HG02970 (cell line): ENCODE measurements at regions not wholly inside any gene's neighbourhood (a gene's known extent, or its start where the extent isn't known, plus 50 kb on each side); places are given as distances from the start of the nearest gene placed in this dataset.
"Not testable (repeated sequence)": the region's sequence is repeated elsewhere in the genome, so short reads cannot be mapped to it uniquely, and the experiment has no call there.

Experiments
- ATAC-seq: cut with Tn5 transposase; IDR thresholded peaks from one replicate; pipeline ENCODE4 v1.9.1; 2021; ENCODE audit warnings: mild to moderate bottlenecking, moderate library complexity, moderate number of reproducible peaks; ENCODE audit not compliant: unreplicated experiment, low FRiP score

GRCh38 chr4:57945298-57945697 lies 835.1 kb upstream of the IGFBP7 start:
- no peak for ATAC-seq

DNA sequence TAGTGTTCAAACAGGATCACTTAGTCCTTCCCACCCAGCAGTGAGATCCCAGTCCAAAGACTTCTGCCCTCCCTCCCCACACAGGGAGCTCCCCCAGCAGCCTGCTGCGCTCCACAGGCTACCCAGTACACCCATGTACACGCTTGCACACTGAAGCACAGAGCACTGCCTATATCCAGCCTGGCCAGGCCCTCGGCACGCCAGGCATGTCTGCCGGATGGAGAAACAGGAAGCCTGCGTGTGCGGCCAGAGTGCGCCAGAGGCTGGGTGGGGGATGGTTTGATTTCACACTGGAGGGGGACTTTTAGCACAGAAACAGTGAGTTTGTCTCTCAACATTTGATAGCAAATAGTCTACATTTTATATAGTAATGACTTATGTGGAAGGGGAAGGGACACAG lies 833.5 kb upstream of the IGFBP7 start:
- no peak for ATAC-seq

DNA sequence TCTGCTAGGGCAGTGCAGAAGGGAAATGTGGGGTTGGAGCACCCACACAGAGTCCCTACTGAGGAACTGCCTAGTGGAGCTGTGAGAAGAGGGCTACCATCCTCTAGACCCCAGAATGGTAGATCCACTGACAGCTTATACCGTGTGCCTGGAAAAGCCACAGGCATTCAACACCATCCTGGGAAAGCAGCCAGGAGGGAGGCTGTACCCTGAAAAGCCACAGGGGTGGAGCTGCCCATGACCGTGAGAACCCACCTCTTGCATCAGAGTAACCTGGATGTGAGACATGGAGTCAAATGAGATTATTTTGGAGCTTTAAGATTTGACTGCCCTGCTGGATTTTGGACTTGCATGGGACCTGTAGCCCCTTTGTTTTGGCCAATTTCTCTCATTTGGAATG lies 827.1 kb upstream of the IGFBP7 start:
- not testable (repeated sequence) for ATAC-seq

DNA sequence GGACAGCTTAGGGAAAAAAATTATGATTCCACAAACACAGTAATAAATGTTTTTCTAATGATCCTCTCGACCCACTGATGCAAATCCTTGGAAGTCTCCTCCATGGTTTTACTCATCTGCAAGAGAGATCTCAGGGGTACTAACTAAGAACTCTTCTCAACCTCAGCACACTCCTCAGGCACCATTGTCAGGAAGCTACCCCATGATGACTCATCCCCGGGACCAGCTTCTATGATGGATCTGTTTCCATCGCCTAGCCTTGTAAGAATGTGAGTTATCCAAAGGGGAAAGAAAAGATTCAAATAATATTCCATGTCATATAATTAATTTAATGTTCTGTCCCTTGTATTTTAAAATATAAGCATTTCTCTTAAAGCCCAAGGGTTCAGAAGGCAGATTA lies 816.1 kb upstream of the IGFBP7 start:
- ATAC-seq = no peak

DNA sequence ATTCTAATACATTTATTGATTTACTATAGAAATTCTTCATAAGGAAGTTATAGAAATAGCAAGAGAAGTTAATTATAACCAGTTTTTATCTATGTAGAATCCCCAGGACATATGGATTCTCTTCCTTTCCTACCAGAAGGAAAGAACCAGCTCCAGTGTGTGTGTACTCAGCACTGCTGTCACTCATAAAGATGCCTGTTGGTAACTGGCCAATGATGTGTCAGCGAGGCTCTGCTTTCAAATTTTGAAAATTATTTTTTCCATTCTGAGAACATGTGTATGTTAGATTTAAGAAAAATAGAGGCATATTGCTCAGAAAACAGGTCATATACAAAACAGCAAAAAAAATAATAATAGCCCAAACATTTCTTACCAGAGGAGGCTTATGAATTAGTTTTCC lies 814.8 kb upstream of the IGFBP7 start:
- ATAC-seq = no peak

DNA sequence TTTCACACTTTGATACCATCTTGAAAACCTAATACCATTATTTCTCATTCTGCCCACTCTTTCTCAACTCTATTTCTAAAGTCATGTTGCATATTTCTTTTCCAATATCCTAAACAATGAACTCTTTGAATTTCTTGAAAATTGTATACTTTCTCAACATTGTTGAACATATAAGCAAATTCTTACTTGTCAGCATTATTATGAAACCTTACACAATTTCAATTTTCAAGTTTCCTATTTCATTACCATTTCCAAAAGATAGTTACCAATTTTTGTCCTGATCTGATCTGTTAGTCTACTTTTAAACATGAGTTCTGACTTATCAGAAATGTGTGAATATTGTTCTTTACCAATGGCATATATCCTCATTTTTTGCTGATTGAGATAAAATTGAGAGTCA lies 806.3 kb upstream of the IGFBP7 start:
- ATAC-seq = no peak

DNA sequence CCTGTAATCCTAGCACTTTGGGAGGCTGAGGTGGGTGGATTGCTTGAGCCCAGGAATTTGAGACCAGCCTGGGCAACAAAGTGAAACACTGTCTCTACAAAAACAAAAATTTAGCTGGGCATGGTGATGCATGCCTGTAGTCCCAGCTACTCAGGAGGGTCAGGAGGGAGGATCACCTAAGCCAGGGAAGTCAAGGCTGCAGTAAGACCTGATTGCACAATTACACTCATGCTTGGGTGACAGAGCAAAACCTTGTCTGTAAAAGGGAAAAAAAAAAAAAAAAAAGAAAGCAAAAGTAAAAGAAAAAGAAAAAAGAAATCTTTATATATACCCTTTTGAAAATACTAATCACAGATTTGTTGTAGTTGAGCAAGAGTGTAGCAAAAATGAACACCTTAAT lies 801.0 kb upstream of the IGFBP7 start:
- no peak for ATAC-seq

- ATAC-seq = no peak
Observed at GRCh38 chr4:57910151-57910550, 800.0 kb upstream of the IGFBP7 start.

- no peak for ATAC-seq
Observed at GRCh38 chr4:57905965-57906364, 795.8 kb upstream of the IGFBP7 start.

DNA sequence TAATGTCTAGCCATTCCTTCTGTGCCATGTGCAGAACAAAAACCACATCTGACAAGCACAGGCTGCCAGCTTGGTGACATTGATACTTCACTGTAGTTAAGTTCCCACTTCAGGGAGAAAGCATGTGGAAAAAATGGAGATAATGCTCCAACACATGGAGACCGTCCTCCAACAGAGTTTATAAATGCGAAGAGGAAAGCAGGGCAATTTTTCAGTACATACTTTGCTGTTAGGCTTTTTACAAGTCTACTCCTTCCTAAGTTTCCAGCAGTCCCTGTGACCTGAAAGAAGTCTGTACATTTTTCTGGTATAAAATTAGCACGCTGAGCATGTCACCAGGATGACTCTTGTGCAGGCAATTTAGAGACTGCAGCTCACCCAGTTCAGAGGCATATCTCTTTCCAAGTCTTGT lies 766.9 kb upstream of the IGFBP7 start:
- no peak for ATAC-seq

DNA sequence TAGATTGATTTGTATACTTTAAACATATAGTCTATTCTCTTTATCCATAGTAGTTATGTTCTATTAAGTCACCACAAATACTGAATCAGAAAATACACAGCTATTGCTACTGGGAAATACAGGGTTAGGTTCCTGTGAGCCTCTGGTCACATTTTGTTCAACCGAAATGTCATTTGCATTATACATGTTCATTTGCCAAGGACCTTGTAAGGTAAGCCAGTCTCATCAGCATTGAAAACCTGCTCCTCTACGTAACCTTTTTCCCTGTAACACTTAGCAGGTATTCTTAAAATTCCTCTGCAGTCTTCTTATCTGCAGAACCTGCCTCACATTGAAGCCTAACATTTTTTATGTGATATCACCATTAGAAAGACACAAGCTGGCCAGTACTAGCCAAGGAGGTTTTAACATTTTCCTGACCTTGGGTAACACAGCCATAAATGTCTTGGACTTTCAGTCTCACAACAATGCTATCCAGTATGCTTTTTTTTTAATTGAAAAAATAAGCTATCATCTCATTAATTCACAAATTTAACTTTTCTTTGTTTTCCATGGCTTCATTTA lies 765.7 kb upstream of the IGFBP7 start:
- no peak for ATAC-seq

- no peak for ATAC-seq
Observed at GRCh38 chr4:57866468-57867171, 756.4 kb upstream of the IGFBP7 start.

DNA sequence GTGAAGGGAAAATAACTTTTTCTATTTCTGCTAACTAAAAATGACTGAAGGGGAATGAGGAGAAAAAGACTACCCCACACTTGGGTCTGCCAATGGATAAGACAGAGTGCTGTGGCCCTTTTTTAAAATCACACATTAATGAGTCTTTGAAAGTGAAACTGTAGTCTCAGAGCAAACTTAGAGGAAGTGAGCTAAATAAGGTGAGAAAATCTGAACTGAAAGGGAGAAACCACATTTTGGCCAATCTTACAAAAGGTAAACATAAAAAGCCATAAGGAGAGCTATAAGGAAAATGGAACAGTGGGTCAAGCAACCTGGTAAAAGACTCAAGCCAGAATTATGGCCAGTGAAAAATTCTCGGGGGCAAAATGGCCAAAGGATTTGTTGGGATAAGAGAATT lies 755.1 kb upstream of the IGFBP7 start:
- peak; percentile 70 for ATAC-seq

DNA sequence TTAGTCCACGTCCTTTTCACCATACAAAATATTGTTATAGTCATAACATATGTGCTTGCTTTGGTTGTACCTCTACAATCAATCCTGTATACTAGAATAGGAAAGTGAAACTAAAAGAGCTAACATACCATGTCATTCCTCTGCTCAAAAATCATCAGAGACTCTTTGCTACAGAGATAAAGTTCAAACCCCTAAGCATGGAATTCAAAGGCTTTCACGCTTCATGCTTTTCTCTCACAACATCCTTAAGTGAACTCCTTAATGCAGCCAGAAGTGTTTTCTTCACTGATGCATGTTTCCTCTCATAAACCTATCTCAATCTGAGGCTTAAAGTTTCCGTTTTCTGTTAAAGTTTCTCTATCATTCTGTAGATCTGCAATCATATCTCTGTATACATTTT lies 744.6 kb upstream of the IGFBP7 start:
- no peak for ATAC-seq

GRCh38 chr4:57850141-57850540 lies 740.0 kb upstream of the IGFBP7 start:
- ATAC-seq = no peak

GRCh38 chr4:57832083-57832482 lies 721.9 kb upstream of the IGFBP7 start:
- no peak for ATAC-seq

- no peak for ATAC-seq
Observed at GRCh38 chr4:57789666-57790065, 679.5 kb upstream of the IGFBP7 start.

- no peak for ATAC-seq
Observed at GRCh38 chr4:57777876-57778275, 667.7 kb upstream of the IGFBP7 start.

GRCh38 chr4:57774681-57775080 lies 664.5 kb upstream of the IGFBP7 start:
- ATAC-seq = no peak

GRCh38 chr4:57774171-57774570 lies 664.0 kb upstream of the IGFBP7 start:
- no peak for ATAC-seq

- no peak for ATAC-seq
Observed at GRCh38 chr4:57766341-57766740, 656.2 kb upstream of the IGFBP7 start.

DNA sequence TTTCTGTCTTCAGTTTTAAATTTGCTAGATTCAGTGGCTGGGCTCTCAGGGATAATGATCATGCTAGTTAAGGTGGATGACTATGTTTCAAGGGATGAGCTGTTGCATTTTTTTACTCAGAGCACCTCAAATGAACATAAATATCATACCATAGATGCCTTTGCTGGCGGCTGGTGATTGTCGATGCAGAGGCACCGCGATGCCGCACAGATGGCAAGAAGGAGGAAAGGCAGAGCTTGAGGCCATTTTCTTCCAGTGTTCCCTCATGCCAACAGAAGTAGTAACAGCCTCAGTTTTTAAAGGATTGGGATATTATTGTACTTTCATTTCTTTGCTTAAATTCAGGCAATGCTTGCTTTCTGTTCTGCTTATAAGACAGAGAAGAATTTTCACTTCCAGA lies 654.7 kb upstream of the IGFBP7 start:
- ATAC-seq = no peak

GRCh38 chr4:57763070-57763469 lies 652.9 kb upstream of the IGFBP7 start:
- no peak for ATAC-seq
